Naive thymus-derived CD8-positive, alpha-beta T cell (primary cell): ENCODE measurements at regions not wholly inside any gene's neighbourhood (a gene's known extent, or its start where the extent isn't known, plus 50 kb on each side); places are given as distances from the start of the nearest gene placed in this dataset.
A peak's percentile ranks its signal among the peaks of the same experiment; 100 is the strongest.

Source experiments
- ATAC-seq, 2 donors: fragments of 150-1000 bp; cut with Tn5 transposase in 1 of 2; sonication (Bioruptor Pico), chemical (Tn5 transposase) in 1 of 2; 1 replicate in 1 of 2; 2 replicates in 1 of 2; pipeline ENCODE4 v1.10.0; 2021; ENCODE audit warnings: mild to moderate bottlenecking in 2 of 2, moderate library complexity in 2 of 2
- POLR2A ChIA-PET: fragments of 350-600 bp; sonication (Branson Sonifier 250); formaldehyde crosslinking; loops from one replicate; lab custom pipeline; 2021; ENCODE audit warnings: antibody characterized with exemption; lab: Charles Lee
- DNase-seq, 10 donors: peaks; one replicate each; pipeline versions ENCODE4 v3.0.0 to v3.0.0-alpha.2; 2020 to 2022
- H3K27ac Mint-ChIP-seq, 10 donors: one replicate each; pipeline ENCODE4 v1.8.0; 2020 to 2022; ENCODE audit warnings: mild to moderate bottlenecking in 10 of 10, mixed read lengths in 10 of 10, moderate library complexity in 4 of 10, inconsistent platforms in 1 of 10
- H3K27me3 Mint-ChIP-seq, 5 donors: one replicate each; pipeline ENCODE4 v1.8.0; 2021 to 2022; ENCODE audit warnings: mixed read lengths in 5 of 5
- H3K36me3 Mint-ChIP-seq, 3 donors: one replicate each; pipeline ENCODE4 v1.8.0; 2020 to 2022; ENCODE audit warnings: mixed read lengths in 3 of 3, mild to moderate bottlenecking in 2 of 3, inconsistent platforms in 1 of 3
- H3K4me1 Mint-ChIP-seq, 4 donors: one replicate each; pipeline ENCODE4 v1.8.0; 2021 to 2022; ENCODE audit warnings: mixed read lengths in 4 of 4
- H3K4me3 Mint-ChIP-seq, 10 donors: one replicate each; pipeline ENCODE4 v1.8.0; 2020 to 2022; ENCODE audit warnings: mild to moderate bottlenecking in 10 of 10, mixed read lengths in 10 of 10, moderate library complexity in 6 of 10, inconsistent platforms in 1 of 10
- H3K9me3 Mint-ChIP-seq, 9 donors: one replicate each; pipeline ENCODE4 v1.8.0; 2020 to 2022; ENCODE audit warnings: mixed read lengths in 9 of 9, mild to moderate bottlenecking in 3 of 9, inconsistent platforms in 1 of 9, moderate library complexity in 1 of 9

DNA sequence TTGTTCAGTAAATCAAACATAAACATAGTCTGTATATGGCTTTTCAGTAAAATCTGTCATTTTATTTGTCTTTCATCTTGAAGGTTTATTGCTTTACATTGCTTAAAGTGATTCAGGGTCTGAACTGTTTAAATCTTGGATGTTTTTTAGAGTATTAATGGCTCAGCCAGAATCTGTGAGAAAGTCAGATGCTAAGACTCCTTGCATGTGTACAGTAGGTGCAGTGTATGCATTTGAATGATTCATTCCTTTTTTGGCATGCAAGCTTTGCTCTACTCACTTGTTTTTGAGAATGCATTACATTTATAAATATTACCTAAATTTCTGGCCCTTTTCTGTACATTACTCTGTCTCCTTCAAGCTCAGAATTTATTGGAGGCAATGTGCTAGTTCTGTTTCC is 271.0 kb upstream of the RIOK2 start:
- no peak for DNase-seq
- peaks cover 0 to 1% (median 0%) of the 10 kb centered on the region in 5 donors for H3K27me3 Mint-ChIP-seq
- no peak overlapping the region for H3K4me3 Mint-ChIP-seq
- ATAC-seq: no peak
- H3K36me3 Mint-ChIP-seq: no peaks in the 10 kb centered on the region
- no peak overlapping the region for H3K27ac Mint-ChIP-seq
- POLR2A ChIA-PET: no interaction called here
- H3K9me3 Mint-ChIP-seq: peaks cover 0 to 6% (median 0%) of the 10 kb centered on the region in 9 donors
- H3K4me1 Mint-ChIP-seq: no peaks in the 10 kb centered on the region

DNA sequence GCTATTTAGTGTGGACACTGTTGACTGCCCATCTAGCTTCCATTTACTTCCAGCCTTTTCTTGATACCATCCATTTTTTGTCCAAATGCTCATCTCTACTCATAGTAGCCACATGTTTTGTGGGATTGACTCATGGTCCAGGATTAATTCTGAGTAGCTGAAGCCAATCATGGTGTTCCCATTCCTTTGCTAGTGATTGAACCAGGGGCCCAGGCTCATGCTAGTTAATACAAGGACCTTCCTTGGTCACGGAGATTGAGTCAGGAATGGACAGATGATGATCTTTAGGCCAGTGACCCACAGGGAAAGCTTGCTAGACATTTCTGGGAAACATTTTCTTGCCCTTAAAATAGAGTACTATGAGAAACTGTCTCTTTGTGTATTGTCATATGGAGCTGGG is 272.9 kb upstream of the RIOK2 start:
- peaks cover 0 to 3% (median 0%) of the 10 kb centered on the region in 5 donors for H3K27me3 Mint-ChIP-seq
- H3K4me3 Mint-ChIP-seq: no peak overlapping the region
- H3K27ac Mint-ChIP-seq: no peak overlapping the region
- peaks cover 0 to 3% (median 0%) of the 10 kb centered on the region in 9 donors for H3K9me3 Mint-ChIP-seq
- H3K36me3 Mint-ChIP-seq: no peaks in the 10 kb centered on the region
- no peaks in the 10 kb centered on the region for H3K4me1 Mint-ChIP-seq
- ATAC-seq (no peak), DNase-seq (no peak)
- POLR2A ChIA-PET: no interaction called here

DNA sequence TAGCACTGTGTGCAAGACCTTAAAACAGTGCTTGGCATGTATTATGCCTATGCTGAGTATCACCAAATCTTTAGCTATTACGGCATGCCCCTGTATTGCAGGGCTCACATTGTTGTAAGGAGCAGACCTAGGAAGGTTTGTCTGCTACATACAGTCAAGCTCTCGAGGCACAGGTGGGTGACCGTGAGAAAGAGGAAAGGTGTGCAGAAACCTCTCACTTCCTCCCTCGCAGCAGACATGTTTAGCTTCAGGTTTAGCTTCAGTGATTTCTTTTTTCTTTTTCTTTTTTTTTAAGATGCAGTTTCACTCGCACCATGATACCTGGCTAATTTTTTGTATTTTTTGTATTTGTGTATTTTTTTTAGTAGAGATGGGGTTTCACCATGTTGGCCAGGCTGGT is 275.8 kb upstream of the RIOK2 start:
- DNase-seq (no peak), ATAC-seq (no peak)
- no peaks in the 10 kb centered on the region for H3K4me1 Mint-ChIP-seq
- POLR2A ChIA-PET: no interaction called here
- H3K9me3 Mint-ChIP-seq: peaks cover 0 to 3% (median 0%) of the 10 kb centered on the region in 9 donors
- no peak overlapping the region for H3K4me3 Mint-ChIP-seq
- peaks cover 0 to 3% (median 0%) of the 10 kb centered on the region in 5 donors for H3K27me3 Mint-ChIP-seq
- H3K36me3 Mint-ChIP-seq: no peaks in the 10 kb centered on the region
- H3K27ac Mint-ChIP-seq: no peak overlapping the region

DNA sequence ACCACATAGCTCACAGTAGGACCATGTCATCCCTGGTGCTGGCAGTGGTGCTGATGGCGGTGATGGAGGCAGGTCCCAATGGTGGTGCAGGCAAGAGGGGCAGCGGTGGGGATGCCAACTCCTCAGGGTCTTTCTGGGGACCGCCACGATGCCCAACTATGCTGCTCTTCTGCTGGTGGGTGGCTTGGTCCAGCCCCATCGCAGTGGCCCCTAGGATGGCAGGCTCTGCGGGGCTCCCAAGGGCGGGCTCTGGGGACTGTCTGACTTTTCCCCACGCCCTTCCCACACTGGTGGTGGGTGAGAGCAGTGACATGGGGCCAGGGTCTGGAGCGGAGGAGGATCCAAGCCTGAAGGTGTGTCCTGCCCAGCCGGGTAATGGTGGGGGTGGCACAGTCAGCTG is 288.9 kb upstream of the RIOK2 start:
- no peaks in the 10 kb centered on the region for H3K36me3 Mint-ChIP-seq
- DNase-seq (no peak), ATAC-seq (no peak)
- POLR2A ChIA-PET: no interaction called here
- peaks cover 0 to 5% (median 0%) of the 10 kb centered on the region in 5 donors for H3K27me3 Mint-ChIP-seq
- H3K4me3 Mint-ChIP-seq: no peak overlapping the region
- no peaks in the 10 kb centered on the region for H3K4me1 Mint-ChIP-seq
- H3K9me3 Mint-ChIP-seq: peaks cover 0 to 29% (median 9%) of the 10 kb centered on the region in 9 donors
- H3K27ac Mint-ChIP-seq: no peak overlapping the region

DNA sequence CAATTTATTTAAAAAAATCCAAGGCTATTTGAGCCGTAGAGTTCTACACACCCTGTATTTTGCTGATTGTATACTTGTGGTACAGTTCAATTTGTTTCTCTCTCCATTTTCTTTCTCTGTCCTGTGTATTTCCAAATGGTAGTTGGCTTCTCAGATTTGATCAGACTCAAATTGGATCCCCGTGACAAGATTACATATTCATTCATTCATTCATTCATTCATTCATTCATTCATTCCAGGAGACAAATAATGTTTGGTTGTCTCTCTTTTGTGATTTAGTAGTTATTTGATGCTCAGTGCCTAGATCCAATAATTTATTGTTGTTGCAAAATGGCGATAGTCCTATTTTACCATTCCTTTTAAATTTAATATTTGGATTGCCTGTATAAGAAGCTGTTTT is 292.8 kb upstream of the RIOK2 start:
- H3K27ac Mint-ChIP-seq: peak overlapping the region in 1 of 10 donors; percentile 53
- peaks cover 0 to 5% (median 0%) of the 10 kb centered on the region in 5 donors for H3K27me3 Mint-ChIP-seq
- DNase-seq (no peak), ATAC-seq (no peak)
- H3K4me1 Mint-ChIP-seq: no peaks in the 10 kb centered on the region
- POLR2A ChIA-PET: no interaction called here
- no peak overlapping the region for H3K4me3 Mint-ChIP-seq
- H3K36me3 Mint-ChIP-seq: no peaks in the 10 kb centered on the region
- peaks cover 0 to 1% (median 0%) of the 10 kb centered on the region in 9 donors for H3K9me3 Mint-ChIP-seq

DNA sequence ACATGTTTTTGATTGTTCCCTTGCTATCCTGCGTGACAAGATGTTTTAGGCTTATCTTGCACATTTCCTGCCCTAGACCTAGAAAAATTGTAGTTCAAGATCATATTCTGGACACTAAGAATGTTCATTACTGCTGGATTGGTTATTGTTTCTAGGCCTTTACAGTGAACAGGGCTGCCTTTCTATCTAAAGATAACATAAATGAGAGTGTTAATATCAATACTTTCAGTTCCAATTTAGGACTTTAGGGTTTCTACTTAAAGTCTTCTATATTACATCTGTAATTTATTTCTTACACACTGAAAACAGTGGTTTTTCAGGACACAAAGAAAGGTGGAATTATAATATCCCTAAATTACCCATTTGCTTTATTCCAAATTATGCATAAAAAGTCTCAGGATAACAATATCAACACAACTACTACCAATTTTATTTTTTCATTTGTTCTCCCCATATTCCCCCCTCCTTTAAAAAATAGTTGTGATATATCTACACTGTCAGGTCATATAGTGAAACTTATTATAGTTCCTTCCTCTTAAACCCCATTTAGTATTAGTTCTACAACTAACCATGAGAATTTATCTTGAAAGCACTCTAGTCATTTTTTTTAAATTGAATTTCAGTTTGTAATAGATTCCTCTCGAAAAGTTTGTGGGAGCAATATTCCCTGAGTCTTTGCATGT is 293.9 kb upstream of the RIOK2 start:
- POLR2A ChIA-PET: no interaction called here
- no peak for DNase-seq
- no peak for ATAC-seq
- Mint-ChIP-seq H3K36me3 (no peaks in the 10 kb centered on the region), H3K9me3 (no peaks in the 10 kb centered on the region), H3K27ac (no peak overlapping the region), H3K4me3 (no peak overlapping the region), H3K4me1 (no peaks in the 10 kb centered on the region), H3K27me3 (peaks cover 0 to 5% (median 0%) of the 10 kb centered on the region in 5 donors)

DNA sequence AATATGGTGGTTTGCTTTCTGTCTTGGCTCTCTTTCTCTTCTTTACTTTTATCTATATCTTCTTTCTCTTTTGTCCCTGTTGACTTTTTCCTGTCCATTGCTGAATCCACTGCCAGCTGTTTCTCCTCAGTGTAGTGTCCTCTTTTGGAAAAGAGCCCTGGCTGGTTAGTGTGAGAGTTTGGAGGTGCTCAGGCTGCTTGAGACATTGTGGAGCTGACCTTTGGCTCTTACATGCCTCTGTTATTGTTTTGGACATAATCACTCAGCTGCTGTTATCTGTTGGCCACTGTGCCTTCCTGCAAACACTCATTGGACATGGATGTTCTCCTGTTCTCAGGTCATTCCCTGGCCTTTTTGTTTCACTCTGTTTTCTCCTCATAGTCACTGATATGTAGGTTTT is 295.4 kb upstream of the RIOK2 start:
- Mint-ChIP-seq H3K27me3 (peaks cover 0 to 9% (median 3%) of the 10 kb centered on the region in 5 donors), H3K9me3 (no peaks in the 10 kb centered on the region), H3K27ac (peak overlapping the region in 1 of 10 donors; percentile 88), H3K4me1 (no peaks in the 10 kb centered on the region), H3K4me3 (no peak overlapping the region), H3K36me3 (no peaks in the 10 kb centered on the region)
- POLR2A ChIA-PET: no interaction called here
- DNase-seq: no peak
- ATAC-seq: no peak

DNA sequence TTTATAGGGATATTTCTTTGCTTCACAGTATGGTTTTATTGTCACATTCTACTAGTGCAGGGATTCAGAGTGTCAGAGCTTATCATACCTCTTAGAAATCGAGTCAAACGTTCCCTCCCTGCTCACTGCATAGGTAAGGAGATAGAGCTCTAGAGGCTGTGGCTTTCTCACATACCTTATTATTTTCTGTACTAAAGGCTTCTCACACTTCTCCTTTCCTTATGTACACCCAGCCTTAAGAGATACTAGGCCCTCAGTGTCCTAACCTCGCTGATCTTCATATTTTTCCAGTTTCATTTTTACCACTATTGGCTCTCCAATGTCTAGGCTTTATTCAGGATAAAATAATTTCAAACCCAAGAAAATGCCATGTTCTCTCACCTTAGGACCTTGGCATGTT is 297.3 kb upstream of the RIOK2 start:
- no peaks in the 10 kb centered on the region for H3K4me1 Mint-ChIP-seq
- no peak for ATAC-seq
- no peaks in the 10 kb centered on the region for H3K36me3 Mint-ChIP-seq
- H3K4me3 Mint-ChIP-seq: no peak overlapping the region
- no peaks in the 10 kb centered on the region for H3K9me3 Mint-ChIP-seq
- DNase-seq: no peak
- H3K27me3 Mint-ChIP-seq: peaks cover 0 to 9% (median 3%) of the 10 kb centered on the region in 5 donors
- no peak overlapping the region for H3K27ac Mint-ChIP-seq
- POLR2A ChIA-PET: no interaction called here

DNA sequence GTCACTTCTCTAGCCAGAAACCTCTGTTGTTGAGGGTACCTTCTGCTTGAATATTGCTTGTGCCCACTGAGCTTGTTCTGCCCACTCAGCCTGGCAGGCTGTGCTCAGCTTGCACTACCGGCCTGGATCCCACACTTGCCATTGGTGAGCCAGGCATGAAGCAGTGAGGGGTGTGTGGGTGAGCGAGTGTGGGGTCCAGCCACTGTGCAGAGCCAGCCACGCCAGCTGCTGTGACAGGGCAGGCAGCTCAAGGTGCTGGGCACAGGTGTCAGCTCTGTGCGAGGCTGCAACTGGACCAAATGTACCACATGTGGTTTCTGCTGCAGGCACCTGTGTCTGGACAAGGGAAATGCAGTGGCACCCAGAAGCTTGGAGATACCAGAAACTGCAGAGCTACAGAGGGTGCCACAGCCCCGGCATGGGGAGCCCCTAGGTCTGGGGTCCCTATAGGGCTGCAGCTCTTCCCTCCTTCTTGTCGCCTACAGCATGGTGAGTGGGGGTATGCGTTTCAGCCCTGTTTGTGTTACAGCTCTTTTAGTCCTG is 305.1 kb upstream of the RIOK2 start:
- peaks cover 0 to 2% (median 0%) of the 10 kb centered on the region in 9 donors for H3K9me3 Mint-ChIP-seq
- H3K4me1 Mint-ChIP-seq: no peaks in the 10 kb centered on the region
- no peak for ATAC-seq
- no peak overlapping the region for H3K27ac Mint-ChIP-seq
- POLR2A ChIA-PET: no interaction called here
- H3K27me3 Mint-ChIP-seq: peaks cover under 1 to 16% (median 3%) of the 10 kb centered on the region in 5 donors
- no peak overlapping the region for H3K4me3 Mint-ChIP-seq
- no peaks in the 10 kb centered on the region for H3K36me3 Mint-ChIP-seq
- DNase-seq: no peak

DNA sequence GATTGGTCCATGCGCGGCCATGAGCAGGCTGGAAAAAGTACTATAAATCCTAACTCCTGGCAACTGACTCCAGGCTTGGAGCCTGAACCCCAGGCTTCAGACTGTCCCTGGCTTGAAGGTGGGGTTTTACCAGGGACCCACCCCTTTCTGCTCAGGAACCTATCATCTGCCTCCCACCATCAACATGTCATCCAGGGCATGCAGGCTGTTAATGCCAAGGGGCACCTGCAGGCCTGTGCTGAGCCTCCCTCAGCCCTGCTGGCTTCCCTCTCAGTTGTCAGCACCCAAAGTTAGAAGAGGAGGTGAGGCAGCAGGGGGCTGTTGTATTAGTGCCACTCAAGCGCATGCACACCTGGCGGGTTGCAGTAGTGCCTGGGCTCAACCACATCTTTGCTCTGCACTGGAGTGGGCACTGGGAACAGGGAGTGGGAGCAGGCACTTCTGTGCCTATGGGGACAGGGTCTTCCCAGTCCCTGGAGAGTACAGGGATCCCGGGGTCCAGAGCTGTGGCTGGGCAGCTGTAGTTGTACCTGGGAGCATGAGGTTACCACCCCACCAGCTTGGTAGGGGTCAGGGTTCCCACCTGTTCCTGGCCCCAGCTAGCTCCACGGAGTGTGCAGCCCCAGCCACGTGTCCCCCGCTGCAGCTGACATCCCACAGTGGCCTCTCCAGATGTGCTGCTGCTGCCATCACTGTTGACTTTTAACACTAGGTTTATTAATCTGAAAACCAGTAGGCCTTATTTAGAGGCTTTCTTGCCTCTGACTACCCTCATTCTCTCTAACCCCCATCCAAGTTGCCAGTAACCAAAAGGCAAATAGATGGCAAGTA is 306.2 kb upstream of the RIOK2 start:
- Mint-ChIP-seq H3K4me3 (no peak overlapping the region), H3K9me3 (peaks cover 0 to 2% (median 0%) of the 10 kb centered on the region in 9 donors), H3K4me1 (no peaks in the 10 kb centered on the region), H3K27me3 (peaks cover 0 to 16% (median 3%) of the 10 kb centered on the region in 5 donors), H3K27ac (no peak overlapping the region), H3K36me3 (no peaks in the 10 kb centered on the region)
- no peak for ATAC-seq
- DNase-seq: no peak
- POLR2A ChIA-PET: no interaction called here

DNA sequence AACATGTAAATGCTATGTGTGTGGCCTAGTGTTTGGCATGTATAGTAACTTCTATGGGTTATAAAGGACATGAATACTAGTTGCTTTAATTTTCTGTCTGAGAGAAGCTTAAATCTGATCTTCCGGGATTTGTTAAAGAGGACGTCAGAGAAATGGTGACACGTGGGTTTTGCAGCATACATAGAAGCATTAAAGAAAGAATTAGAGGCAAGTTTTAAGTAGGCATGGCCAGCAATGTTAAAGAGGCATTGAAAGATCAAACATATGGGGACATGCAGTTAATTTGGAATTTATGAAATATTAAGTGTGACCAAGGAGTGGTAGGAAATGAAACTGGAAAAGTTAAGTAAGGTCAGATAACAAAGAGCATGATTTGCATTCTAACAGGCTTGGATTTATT is 311.4 kb upstream of the RIOK2 start:
- POLR2A ChIA-PET: no interaction called here
- peaks cover 0 to 3% (median 2%) of the 10 kb centered on the region in 5 donors for H3K27me3 Mint-ChIP-seq
- no peak for DNase-seq
- no peak for ATAC-seq
- H3K4me1 Mint-ChIP-seq: no peaks in the 10 kb centered on the region
- no peaks in the 10 kb centered on the region for H3K36me3 Mint-ChIP-seq
- H3K27ac Mint-ChIP-seq: no peak overlapping the region
- H3K4me3 Mint-ChIP-seq: no peak overlapping the region
- H3K9me3 Mint-ChIP-seq: no peaks in the 10 kb centered on the region

DNA sequence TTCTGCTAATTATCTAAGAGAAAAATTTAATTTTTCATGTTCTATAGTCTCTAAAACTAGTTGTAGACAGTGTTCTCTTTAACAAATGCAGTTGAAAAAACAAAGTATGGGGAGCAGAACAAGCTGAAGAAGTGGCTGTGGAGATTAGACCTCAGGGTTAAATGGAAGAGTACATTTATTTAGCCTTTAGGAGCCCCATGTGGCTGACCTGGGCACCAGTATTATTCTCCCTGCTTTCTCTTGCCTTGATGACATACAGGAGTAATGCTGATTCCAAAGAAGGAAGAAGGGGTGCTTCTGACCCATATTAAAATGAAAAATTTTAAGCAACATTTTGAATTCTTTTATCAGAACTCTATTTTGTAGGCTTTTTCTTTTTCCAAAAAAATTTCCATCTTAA is 312.3 kb upstream of the RIOK2 start:
- POLR2A ChIA-PET: no interaction called here
- no peak overlapping the region for H3K27ac Mint-ChIP-seq
- H3K27me3 Mint-ChIP-seq: peaks cover 0 to 3% (median 2%) of the 10 kb centered on the region in 5 donors
- no peaks in the 10 kb centered on the region for H3K9me3 Mint-ChIP-seq
- ATAC-seq (no peak), DNase-seq (no peak)
- H3K36me3 Mint-ChIP-seq: no peaks in the 10 kb centered on the region
- H3K4me1 Mint-ChIP-seq: no peaks in the 10 kb centered on the region
- H3K4me3 Mint-ChIP-seq: no peak overlapping the region

DNA sequence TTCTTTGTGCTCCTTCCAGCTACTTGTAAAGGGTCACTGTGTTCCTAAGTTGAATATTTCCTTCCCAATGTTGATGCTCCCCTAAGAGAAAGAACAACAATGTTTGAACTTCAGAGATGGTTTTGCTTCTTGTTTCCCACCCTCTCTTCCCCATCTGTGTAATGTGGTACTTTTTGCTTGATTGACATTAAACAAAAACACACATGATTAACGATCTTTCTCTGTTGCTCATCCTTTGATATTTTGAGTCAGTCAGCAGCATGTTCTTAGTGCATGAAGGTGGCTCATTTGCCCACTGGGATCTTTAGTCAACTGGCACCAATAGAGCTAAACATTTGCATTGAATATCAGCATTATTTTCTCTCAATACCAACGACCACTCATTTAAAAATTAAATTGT is 313.0 kb upstream of the RIOK2 start:
- Mint-ChIP-seq H3K36me3 (no peaks in the 10 kb centered on the region), H3K4me1 (no peaks in the 10 kb centered on the region), H3K4me3 (no peak overlapping the region), H3K9me3 (no peaks in the 10 kb centered on the region), H3K27ac (no peak overlapping the region), H3K27me3 (peaks cover 0 to 7% (median 2%) of the 10 kb centered on the region in 5 donors)
- no peak for ATAC-seq
- DNase-seq: no peak
- POLR2A ChIA-PET: no interaction called here
